ENCODE measurements at regions not wholly inside any gene's neighbourhood (a gene's known extent, or its start where the extent isn't known, plus 50 kb on each side); places are given as distances from the start of the nearest gene placed in this dataset.

- Histone ChIP-seq H3K4me2 (ENCODE audit: low read depth, low read length, poor library complexity, severe bottlenecking) (no peak overlapping the region), H3K27me3 (ENCODE audit: low read length) (no peaks in the 10 kb centered on the region), H3K27ac (ENCODE audit: low read depth, low read length) (no peak overlapping the region), H2AFZ (ENCODE audit: low read depth, low read length, severe bottlenecking) (no peak overlapping the region), H3K4me3 (ENCODE audit: insufficient read depth, low read length, poor library complexity, severe bottlenecking) (no peak overlapping the region), H4K20me1 (ENCODE audit: low read depth, low read length) (no peaks in the 10 kb centered on the region), H3K9me3 (ENCODE audit: insufficient read depth, low read length) (no peaks in the 10 kb centered on the region), H3F3A (ENCODE audit: insufficient read depth) (no peaks in the 10 kb centered on the region), H3K9ac (ENCODE audit: low read length) (no peak overlapping the region), H3K36me3 (ENCODE audit: low read length) (no peaks in the 10 kb centered on the region), H3K9me2 (replicated peaks; ENCODE audit: insufficient read depth, low read length) (no peaks in the 10 kb centered on the region), H3K79me2 (ENCODE audit: insufficient read depth, low read length) (no peaks in the 10 kb centered on the region)
- TF ChIP-seq, protein P1, sequence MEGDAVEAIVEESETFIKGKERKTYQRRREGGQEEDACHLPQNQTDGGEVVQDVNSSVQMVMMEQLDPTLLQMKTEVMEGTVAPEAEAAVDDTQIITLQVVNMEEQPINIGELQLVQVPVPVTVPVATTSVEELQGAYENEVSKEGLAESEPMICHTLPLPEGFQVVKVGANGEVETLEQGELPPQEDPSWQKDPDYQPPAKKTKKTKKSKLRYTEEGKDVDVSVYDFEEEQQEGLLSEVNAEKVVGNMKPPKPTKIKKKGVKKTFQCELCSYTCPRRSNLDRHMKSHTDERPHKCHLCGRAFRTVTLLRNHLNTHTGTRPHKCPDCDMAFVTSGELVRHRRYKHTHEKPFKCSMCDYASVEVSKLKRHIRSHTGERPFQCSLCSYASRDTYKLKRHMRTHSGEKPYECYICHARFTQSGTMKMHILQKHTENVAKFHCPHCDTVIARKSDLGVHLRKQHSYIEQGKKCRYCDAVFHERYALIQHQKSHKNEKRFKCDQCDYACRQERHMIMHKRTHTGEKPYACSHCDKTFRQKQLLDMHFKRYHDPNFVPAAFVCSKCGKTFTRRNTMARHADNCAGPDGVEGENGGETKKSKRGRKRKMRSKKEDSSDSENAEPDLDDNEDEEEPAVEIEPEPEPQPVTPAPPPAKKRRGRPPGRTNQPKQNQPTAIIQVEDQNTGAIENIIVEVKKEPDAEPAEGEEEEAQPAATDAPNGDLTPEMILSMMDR (IDR thresholded peaks at IDR 0.05; ENCODE audit: insufficient read depth, low read length, poor library complexity, severe bottlenecking) = no peak
- TF ChIP-seq EZH2phosphoT487 (conservative IDR thresholded peaks at IDR 0.05; ENCODE audit: low read length) = no peak
Observed at GRCh38 chr1:199170711-199171110, 531.9 kb downstream of the PTPRC start.

GRCh38 chr1:199172171-199173124 is 533.6 kb downstream of the PTPRC start:
- no peak overlapping the region for H3K27ac ChIP-seq (ENCODE audit: low read depth, low read length)
- H3K4me2 ChIP-seq (ENCODE audit: low read depth, low read length, poor library complexity, severe bottlenecking) = no peak overlapping the region
- no peaks in the 10 kb centered on the region for H3F3A ChIP-seq (ENCODE audit: insufficient read depth)
- no peak overlapping the region for H3K4me3 ChIP-seq (ENCODE audit: insufficient read depth, low read length, poor library complexity, severe bottlenecking)
- H4K20me1 ChIP-seq (ENCODE audit: low read depth, low read length) = no peaks in the 10 kb centered on the region
- no peaks in the 10 kb centered on the region for H3K9me3 ChIP-seq (ENCODE audit: insufficient read depth, low read length)
- no peak overlapping the region for H2AFZ ChIP-seq (ENCODE audit: low read depth, low read length, severe bottlenecking)
- H3K9me2 ChIP-seq (replicated peaks; ENCODE audit: insufficient read depth, low read length) = no peaks in the 10 kb centered on the region
- no peaks in the 10 kb centered on the region for H3K79me2 ChIP-seq (ENCODE audit: insufficient read depth, low read length)
- no peaks in the 10 kb centered on the region for H3K36me3 ChIP-seq (ENCODE audit: low read length)
- H3K27me3 ChIP-seq (ENCODE audit: low read length) = no peaks in the 10 kb centered on the region
- TF ChIP-seq, protein P1 (IDR thresholded peaks at IDR 0.05; ENCODE audit: insufficient read depth, low read length, poor library complexity, severe bottlenecking) = no peak
- TF ChIP-seq EZH2phosphoT487 (conservative IDR thresholded peaks at IDR 0.05; ENCODE audit: low read length) = no peak
- no peak overlapping the region for H3K9ac ChIP-seq (ENCODE audit: low read length)

DNA sequence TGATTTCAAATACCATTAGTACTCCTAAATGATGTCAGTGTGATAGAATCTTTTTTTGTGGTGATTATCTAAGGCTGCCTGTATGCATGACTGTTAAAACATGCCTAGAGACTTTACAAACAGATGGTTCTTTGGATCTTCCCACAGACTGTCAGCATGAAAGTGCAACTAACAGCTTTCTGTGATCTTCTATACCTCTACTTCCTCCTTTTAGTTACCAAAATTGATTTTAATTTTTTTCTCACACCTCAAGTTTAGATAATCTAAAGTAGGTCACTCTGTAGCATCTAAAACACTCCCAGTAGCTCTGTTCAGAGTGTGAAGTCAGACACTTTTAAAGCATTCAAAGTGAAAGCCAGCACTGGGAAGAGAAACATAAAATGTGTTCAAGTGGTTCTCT is 534.5 kb downstream of the PTPRC start:
- no peaks in the 10 kb centered on the region for H3K9me2 ChIP-seq (replicated peaks; ENCODE audit: insufficient read depth, low read length)
- H3K36me3 ChIP-seq (ENCODE audit: low read length) = no peaks in the 10 kb centered on the region
- no peaks in the 10 kb centered on the region for H3K9me3 ChIP-seq (ENCODE audit: insufficient read depth, low read length)
- TF ChIP-seq EZH2phosphoT487 (conservative IDR thresholded peaks at IDR 0.05; ENCODE audit: low read length) = no peak
- TF ChIP-seq, protein P1 (IDR thresholded peaks at IDR 0.05; ENCODE audit: insufficient read depth, low read length, poor library complexity, severe bottlenecking) = no peak
- no peak overlapping the region for H3K4me2 ChIP-seq (ENCODE audit: low read depth, low read length, poor library complexity, severe bottlenecking)
- no peaks in the 10 kb centered on the region for H3K27me3 ChIP-seq (ENCODE audit: low read length)
- no peaks in the 10 kb centered on the region for H3F3A ChIP-seq (ENCODE audit: insufficient read depth)
- no peaks in the 10 kb centered on the region for H3K79me2 ChIP-seq (ENCODE audit: insufficient read depth, low read length)
- no peak overlapping the region for H3K9ac ChIP-seq (ENCODE audit: low read length)
- no peak overlapping the region for H3K4me3 ChIP-seq (ENCODE audit: insufficient read depth, low read length, poor library complexity, severe bottlenecking)
- no peaks in the 10 kb centered on the region for H4K20me1 ChIP-seq (ENCODE audit: low read depth, low read length)
- no peak overlapping the region for H3K27ac ChIP-seq (ENCODE audit: low read depth, low read length)
- H2AFZ ChIP-seq (ENCODE audit: low read depth, low read length, severe bottlenecking) = no peak overlapping the region
